Skin epidermis (tissue), 12 donors: ENCODE measurements at regions not wholly inside any gene's neighbourhood (a gene's known extent, or its start where the extent isn't known, plus 50 kb on each side); places are given as distances from the start of the nearest gene placed in this dataset.

Experiments used
- H3K27ac ChIP-seq, 21 experiments: fragments of 200-600 bp; sonication (generic) in 11 of 21; one replicate each; pipeline ENCODE4 v1.5.0; 2020; ENCODE audit warnings: mild to moderate bottlenecking in 3 of 21, inconsistent platforms in 2 of 21, moderate library complexity in 2 of 21
- H3K4me3 ChIP-seq, 7 experiments: fragments of 200-600 bp; sonication (generic) in 2 of 7; one replicate each; pipeline ENCODE4 v1.5.0; 2020; ENCODE audit warnings: inconsistent platforms in 2 of 7, mild to moderate bottlenecking in 2 of 7, moderate library complexity in 1 of 7

DNA sequence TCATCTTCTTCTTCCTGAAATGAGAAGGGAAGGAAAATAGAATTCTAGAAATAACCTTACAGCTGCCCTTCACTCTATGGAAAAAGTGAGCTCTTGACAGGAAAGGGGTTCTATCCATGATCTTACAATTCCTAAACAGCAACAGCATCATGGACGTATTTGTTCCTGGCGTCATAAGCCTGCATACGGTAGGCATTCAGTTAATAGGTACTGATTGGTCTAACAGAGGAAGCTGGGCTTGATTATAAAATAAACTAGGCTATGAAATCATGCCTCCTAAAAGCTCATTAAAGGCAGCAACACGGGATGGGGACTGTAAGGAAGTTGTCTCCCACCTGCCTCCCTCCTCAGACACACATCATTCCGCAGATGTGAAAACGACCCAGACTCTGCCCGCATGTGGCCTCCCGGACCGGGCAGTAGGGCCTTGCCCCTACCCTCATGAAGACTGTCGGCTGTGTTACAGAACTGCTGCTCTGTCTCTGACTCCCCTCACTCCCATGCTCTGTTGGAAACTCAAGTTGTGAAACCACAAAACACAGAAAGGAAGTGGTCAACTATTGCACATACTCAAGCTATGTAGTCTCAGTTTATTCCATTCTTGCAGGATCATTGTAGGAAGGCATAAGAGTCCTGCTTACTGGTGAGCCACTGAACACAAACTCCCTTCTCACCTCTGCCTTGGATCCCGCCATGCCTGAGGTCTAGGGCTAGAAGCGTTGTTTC, 129.8 kb downstream of the DLEU7 start:
- Histone ChIP-seq H3K27ac (peak overlapping the region in 10 of 21 experiments; percentile 20 to 70 (median 56)), H3K4me3 (no peak overlapping the region)

DNA sequence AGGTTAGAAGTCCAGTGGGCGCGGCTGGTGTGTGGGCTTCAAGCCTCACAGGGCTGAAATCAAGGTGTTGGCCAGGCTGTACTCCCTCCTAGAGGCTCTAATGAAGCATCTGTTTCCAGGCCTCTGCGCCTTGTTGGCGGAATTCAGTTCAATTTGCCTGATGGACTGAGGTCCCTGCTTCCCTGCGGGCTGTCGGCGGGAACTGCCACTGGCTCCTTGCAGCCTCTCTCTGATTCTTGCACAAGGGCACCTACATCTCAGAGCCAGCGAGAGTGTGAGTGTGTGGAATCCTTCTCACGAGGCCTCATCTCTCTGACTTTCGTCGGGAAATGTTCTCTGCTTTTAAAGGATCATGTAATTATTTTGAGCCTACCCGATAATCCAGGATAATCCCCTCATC, 128.6 kb downstream of the DLEU7 start:
- H3K4me3 ChIP-seq, result no peak overlapping the region
- peak overlapping the region in 8 of 21 experiments; percentile 4 to 67 (median 60) for H3K27ac ChIP-seq

DNA sequence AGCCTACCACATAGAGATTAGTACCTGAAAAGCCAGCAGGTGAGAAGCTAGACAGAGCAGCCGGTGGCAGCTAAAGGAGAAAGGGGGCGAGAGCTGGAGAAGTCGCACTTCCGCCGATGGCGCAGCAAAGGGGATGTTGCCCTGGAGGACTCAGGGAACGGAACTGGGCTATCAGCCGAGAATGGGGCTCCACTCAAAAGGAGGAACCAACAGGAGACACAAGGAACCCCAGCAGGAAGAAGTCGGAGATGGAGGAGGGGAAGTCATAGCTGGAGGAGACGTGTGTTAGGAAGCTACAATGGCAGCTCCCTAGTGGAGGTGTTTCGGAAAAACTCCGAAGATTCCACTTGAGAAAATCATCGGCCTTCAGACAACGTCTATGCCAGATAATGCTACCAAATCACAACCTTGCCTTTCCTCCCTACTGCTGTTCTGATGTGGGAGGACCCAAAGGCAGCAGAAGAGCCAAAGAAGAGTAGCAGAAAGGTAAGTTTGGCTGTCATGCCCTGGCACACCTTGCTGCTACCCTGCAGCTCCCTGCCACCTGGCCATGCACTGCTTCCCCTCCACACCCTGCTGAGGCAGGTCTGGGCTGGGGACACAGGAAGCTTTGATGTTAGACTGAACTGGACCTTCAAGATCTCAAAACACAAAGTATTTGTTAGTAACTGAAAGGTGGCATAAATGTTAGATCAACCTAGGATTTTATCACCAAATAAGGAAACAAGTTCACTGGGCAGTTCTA, 127.9 kb downstream of the DLEU7 start:
- H3K4me3 ChIP-seq, result no peak overlapping the region

DNA sequence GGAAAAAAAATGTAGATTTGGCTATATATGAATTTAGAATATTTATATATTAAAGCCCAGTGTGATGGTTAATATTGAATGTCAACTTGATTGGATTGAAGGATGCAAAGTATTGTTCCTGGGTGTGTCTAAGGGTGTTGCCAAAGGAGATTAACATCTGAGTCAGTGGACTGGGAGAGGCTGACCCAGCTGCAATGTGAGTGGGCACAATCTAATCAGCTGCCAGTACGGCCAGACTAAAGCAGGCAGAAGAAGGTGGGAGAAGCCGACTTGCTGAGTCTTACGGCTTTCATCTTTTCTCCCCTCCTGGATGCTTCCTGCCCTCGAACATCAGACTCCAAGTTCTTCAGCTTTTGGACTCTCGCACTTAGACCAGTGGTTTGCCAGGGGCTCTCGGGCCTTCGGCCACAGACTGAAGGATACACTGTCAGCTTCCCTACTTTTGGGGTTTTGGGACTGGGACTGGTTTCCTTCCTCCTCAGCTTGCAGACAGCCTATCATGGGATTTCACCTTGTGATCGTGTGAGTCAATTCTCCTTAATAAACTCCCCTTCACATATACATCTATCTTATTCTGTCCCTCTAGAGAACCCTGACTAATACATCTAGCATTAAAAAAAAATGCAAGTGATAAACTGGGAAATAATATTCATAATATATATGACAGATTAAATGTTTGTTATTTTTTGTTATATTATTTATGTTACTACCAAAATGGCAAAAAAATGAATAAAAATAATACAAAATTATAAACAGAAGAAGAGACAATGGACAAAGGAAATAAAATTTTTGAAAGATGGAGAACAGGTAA, 122.4 kb downstream of the DLEU7 start:
- Histone ChIP-seq H3K4me3 (no peak overlapping the region), H3K27ac (no peak overlapping the region)

More for the DNA sequence above, 127.9 kb downstream of the DLEU7 start:
- peak overlapping the region in 12 of 21 experiments; percentile 8 to 67 (median 40) for H3K27ac ChIP-seq

DNA sequence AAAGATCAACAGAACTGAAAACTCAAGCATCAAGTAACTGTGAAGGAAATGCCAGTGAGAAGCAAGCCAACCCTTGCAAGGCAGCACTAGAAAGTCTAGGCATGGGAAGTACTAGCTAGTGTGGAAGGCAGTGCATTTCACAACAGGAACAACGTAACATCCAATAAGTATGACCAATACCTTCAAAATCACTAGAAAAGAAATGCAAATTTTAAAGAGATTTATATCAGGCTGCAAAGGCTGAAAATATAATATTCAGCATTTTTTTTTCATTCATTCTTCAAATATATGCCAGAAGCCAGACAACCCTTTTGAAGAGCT, 121.9 kb downstream of the DLEU7 start:
- H3K4me3 ChIP-seq, result no peak overlapping the region
- no peak overlapping the region for H3K27ac ChIP-seq

DNA sequence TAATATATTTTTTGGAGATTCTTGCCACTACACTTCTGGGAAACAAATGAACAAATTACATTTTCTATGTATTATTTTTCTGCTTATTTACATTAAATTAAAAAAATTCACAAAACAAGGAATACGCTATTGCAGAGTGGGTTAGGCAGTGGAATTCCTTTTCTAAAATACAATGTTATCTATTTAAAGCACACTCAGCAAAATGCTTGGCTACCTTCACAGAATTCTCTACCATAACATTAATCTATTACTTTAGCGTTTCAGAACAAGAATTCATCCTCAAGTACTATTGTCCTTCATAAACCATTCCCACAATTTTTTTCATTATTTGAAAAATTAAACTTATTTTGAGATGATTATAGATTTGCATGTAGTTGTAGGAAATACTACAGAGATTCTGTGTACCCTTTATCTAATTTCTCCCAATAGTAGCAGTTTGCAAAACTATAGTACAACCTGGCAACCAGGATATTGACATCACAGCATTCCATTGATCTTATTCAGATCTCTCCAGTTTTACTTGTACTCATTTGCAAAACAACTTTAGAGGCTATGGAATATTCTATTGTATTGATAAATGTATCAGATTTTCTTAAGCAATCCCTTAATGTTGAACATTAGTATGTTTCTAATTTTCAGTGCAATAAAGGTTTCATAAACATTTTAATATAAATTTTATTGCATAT, 120.9 kb downstream of the DLEU7 start:
- H3K27ac ChIP-seq, result no peak overlapping the region
- H3K4me3 ChIP-seq, result no peak overlapping the region

DNA sequence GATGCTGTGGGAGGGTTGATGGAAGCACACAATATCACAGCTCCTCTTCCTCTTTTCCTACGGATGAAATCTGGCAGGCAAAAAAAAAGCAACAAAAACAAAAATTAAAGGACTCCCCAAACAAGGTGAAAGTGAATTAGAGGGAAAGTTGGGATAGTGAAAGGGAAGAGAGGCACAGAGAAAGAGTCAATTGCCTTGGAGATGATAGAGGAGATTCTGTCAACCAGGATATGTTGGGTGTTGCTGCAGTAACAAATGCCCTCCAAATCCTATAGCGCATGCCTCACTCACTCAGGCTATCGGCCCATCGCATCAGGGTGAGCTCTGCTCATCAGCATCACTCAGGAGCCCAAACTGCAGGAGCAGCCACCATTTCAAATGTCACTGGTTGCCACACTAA, 119.1 kb downstream of the DLEU7 start:
- H3K27ac ChIP-seq, result no peak overlapping the region

DNA sequence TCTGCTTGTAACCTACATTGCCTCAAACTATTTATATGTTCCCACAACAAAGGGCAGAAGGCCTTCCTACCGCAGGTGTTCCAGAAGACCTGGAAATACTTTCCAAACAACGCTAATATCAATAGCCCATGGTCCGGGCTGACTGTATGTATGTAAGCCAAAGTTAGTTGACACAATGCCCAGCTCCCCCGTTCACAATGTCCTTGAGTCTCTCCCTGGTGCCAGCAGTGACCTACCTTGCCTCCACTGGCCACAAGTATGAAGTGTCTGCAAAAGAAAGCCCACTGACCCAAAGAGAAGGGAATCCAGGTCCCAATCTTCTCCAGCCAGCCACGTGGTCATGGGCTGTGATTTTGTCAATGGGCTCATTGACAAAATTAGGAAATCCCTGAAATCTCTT, 118.6 kb downstream of the DLEU7 start:
- H3K27ac ChIP-seq, result no peak overlapping the region
- H3K4me3 ChIP-seq, result no peak overlapping the region

More for the DNA sequence above, 119.1 kb downstream of the DLEU7 start:
- H3K4me3 ChIP-seq, result no peak overlapping the region

DNA sequence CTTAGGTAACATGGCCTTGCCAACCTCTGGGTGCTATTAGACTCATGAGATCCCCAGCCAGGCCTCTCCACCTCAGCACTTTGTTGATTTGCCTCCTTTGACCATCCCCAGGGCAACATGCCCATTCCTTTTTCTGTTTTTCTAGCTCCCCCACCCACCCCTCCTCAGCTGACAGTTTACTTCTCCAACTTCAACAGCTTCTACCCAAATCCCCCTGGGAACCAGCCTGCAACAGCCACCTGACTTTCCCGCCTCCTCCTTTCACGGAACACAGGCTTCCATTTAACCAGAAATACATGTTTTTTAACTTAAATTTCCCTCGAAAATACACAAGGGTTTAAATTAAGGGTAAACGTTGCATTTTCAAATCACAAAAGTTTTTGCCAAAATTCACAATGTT, 117.3 kb downstream of the DLEU7 start:
- Histone ChIP-seq H3K4me3 (no peak overlapping the region), H3K27ac (no peak overlapping the region)

DNA sequence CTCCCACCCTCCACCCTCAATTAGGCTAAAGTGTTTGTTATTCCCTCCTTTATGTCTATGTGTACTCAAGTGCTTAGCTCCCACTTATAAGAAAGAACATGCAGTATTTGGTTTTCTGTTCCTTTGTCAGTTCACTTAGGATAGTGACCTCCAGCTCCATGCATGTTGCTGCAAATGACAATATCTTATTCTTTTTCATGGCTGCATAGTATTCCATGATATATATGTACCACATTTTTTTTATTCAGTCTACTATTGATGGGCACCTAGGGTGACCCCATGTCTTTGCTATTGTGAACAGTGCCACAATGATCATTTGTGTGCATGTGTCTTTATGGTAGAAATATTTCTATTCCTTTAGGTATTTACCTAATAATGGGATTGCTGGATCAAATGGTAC, 114.3 kb downstream of the DLEU7 start:
- H3K4me3 ChIP-seq, result no peak overlapping the region
- H3K27ac ChIP-seq, result no peak overlapping the region

DNA sequence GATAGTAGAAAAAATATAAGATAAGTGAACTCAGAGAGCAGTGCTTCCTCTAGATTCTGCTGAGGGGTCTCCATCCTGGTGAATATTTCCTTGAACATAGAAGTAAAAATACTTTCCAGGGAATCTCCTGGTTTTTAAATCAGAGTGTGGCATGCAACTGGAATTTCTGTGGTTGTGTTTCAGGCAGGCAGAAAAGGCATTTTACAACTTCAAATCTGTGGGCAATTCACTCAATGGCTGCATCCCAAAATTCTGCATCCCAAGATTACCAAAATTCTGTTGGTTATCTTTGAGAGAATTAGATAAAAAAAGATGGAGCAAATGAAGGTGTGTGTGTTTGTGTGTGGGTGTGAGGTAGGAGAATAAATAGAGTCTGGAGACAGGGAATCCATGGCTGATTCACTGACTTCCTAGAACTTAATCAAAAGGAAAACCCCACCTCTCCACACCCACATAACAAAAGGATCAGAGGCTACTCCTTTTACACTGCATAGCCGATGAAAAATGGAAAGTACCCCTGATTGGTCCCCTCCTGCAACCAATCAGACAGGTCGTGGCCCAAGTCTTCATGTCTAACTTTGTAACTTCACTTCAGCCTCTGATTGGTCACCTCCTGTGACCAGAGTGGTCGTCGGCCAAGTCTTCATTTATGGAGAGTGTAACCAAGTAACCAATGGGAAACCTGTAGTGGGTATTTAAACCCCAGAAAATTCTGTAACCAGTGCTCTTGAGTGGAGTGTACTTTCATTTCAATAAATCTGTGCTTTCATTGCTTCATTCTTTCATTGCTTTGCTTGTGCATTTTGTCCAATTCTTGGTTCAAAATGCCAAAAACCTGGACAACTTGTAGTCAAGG, 112.8 kb downstream of the DLEU7 start:
- H3K4me3 ChIP-seq, result no peak overlapping the region
- H3K27ac ChIP-seq, result peak overlapping the region in 8 of 21 experiments; percentile 1 to 71 (median 44)

DNA sequence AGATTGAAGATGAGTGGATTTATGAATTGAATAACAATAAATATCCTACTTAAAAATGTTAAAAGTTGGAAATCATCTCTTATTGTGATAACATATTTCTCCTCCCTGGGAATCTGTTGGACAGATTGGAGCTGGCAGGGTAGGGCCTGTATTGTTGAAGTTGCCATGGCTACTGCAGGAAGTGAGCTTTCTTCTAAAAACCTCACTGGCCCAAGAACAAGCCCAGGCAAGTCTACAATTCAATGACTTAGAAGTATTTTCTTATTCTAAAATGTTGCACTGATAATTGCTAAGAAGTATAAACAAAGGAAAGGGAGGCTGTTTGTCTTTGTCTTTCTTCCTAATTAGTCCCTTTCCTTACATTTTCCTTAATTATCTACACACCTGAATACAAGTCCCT, 112.1 kb downstream of the DLEU7 start:
- peak overlapping the region in 9 of 21 experiments; percentile 1 to 71 (median 44) for H3K27ac ChIP-seq
- H3K4me3 ChIP-seq, result no peak overlapping the region

DNA sequence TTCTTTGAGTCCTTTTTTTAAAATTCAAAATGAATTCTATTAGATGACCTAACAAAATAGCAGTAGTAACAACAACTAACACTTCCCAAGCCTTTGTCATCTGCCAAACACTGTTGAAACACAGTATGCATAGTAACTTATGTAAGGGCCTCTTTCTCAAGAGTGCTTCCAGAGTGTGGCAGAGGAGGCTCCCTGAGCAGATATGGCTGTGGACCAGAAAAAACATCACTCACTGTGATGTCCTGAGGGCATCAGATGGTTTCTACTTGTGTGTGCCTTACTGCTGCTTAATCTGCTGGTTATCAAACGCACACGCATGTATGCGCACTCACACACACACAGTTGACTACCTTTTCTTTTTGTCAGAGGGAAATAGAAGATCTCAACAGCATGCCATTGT, 110.8 kb downstream of the DLEU7 start:
- H3K27ac ChIP-seq, result peak overlapping the region in 3 of 21 experiments; percentile 31 to 44 (median 44)
- H3K4me3 ChIP-seq, result no peak overlapping the region

DNA sequence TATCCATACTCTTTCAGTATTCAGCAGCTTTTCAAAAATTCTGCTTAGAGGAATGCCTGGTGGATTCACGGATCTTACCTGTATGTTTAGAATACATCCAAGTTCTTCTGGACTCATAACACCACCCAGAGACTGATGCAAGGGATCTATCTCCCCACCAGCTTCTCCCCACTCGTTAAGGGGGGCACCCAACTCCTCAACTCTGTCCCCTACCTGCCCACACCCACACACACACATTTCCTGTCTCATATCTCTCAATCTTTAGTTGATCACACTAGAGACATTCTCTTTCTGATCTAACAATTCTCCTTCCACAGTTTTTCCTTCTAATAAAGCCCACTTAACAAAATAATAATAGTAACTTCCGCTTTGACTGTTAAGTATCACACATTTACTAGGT, 110.1 kb downstream of the DLEU7 start:
- no peak overlapping the region for H3K4me3 ChIP-seq
- no peak overlapping the region for H3K27ac ChIP-seq

DNA sequence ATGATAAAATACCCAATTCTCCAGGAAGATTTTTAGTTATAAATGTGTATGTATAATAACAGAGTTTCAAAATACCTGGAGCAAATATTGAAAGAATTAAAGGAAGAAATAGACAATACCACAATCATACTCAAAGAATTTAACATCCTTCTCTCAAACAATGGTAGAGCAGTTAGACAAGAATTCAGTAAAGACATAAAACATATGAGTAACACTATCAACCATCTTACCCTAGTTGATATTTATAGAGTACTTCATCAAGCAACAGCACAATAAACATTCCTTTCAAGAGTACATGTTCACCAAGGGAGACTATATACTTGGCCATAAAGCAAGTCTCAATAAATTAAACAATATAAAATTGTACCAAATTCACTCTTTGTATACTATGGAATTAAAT, 108.4 kb downstream of the DLEU7 start:
- Histone ChIP-seq H3K4me3 (no peak overlapping the region), H3K27ac (no peak overlapping the region)

DNA sequence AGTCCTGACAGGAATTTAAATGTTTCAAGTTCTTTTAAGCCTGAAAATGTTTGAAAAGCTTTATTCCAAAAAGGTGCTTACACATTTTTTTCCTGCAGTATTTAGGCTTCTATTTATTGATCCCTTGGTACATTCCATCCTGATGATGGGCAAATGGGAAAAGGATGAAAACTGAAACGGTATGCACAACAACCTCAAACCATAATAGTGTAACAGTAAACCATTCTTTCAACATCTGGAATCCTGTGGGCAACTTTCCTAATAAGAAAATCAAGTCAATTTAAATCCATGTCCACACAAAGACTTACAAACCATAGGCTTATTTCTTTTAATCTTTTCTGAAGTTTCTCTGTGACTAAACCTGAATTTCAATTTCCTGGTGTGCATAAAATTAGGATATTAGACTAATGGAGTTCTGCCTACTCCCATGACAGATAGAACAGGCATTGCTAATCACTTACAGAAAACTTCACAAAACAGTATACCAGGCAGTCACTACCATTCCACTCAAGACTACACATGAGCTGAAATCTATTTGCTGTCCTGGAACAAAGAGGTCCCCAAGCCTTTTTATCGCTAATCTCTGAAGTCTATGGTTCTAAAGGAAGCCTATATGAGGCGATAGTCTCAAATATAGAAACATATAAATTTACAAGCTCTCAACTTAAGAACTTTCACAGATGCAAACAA, 103.3 kb downstream of the DLEU7 start:
- no peak overlapping the region for H3K27ac ChIP-seq
- no peak overlapping the region for H3K4me3 ChIP-seq

DNA sequence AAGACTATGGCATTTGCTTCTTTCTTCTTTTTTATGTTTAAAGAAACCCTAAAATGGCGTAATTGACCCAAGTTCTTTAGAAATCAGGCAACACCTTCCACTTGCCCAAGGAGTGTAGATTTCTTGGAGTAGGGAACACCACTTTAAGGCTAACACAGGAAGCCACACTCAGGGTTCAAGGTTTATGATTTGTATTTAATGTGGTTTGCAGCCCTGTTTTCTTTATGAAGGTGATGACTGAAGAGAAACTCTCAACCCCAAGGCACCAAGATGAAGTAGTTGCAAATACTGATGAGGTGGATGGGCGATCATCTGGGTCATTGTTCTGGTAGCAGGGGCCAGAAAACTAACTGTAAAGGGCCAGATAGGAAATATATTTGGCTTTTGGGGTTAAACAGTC, 101.1 kb downstream of the DLEU7 start:
- H3K27ac ChIP-seq, result no peak overlapping the region
- H3K4me3 ChIP-seq, result no peak overlapping the region

DNA sequence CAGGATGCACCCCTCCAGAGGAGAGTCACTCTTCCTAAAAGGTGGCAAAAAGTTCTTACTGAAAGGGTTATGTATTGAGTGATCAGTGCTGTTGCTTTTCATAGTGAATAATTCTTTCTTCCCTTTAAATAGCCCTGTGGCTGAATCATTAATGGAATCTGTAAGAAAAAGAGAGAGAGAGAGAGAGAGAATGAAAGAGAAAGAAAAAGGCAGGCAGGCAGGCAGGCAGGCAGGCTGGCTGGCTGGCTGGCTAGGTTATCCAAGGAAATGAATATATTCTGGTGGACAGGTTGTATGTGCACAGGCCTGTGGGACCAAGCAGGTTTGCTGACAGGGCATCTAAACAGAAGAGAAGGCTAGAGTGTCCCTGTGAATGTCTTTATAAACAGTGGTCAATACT, 100.5 kb downstream of the DLEU7 start:
- Histone ChIP-seq H3K27ac (no peak overlapping the region), H3K4me3 (no peak overlapping the region)
